Adrenal gland (tissue), 5 donors: ENCODE measurements at regions not wholly inside any gene's neighbourhood (a gene's known extent, or its start where the extent isn't known, plus 50 kb on each side); places are given as distances from the start of the nearest gene placed in this dataset.

Experiments used
- POLR2A ChIP-seq, 2 donors: fragments of 450-650 bp; IDR thresholded peaks; one replicate each; pipeline ENCODE4 v1.6.1; 2017; ENCODE audit warnings: antibody characterized with exemption in 2 of 2, mild to moderate bottlenecking in 2 of 2, moderate library complexity in 1 of 2
- TF ChIP-seq, protein P1 (sequence below), 6 experiments: fragments of 450-650 bp in 4 of 6; fragments of 200-600 bp in 2 of 6; sonication (generic) in 1 of 6; IDR thresholded peaks; 1 replicate in 5 of 6; 2 replicates in 1 of 6; pipeline versions ENCODE4 v1.5.1 to v1.8.0; 2016 to 2021; ENCODE audit warnings: antibody characterized with exemption in 6 of 6, mild to moderate bottlenecking in 2 of 6, moderate library complexity in 1 of 6
- donor health status: DM: no; HTN: no; CAD: no.

DNA sequence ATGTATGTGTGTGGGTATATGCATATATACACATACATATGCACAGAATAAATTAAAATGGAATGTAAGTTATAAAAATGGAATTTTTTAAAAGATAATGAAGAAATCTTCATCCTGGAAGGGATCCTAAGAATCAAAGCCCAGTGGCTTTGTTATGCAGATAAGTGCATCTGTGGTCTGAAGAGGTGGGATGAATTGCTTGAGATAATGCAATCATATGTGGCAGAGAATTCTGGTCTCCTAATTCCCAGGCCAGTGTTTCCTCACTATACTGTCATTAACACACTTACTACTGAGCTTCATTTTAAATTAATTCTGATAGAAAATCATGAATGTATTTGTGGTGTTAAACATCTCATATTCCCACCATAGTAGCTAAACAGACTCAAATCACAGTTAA is 86.7 kb upstream of the PRMT6 start:
- TF ChIP-seq, protein P1, sequence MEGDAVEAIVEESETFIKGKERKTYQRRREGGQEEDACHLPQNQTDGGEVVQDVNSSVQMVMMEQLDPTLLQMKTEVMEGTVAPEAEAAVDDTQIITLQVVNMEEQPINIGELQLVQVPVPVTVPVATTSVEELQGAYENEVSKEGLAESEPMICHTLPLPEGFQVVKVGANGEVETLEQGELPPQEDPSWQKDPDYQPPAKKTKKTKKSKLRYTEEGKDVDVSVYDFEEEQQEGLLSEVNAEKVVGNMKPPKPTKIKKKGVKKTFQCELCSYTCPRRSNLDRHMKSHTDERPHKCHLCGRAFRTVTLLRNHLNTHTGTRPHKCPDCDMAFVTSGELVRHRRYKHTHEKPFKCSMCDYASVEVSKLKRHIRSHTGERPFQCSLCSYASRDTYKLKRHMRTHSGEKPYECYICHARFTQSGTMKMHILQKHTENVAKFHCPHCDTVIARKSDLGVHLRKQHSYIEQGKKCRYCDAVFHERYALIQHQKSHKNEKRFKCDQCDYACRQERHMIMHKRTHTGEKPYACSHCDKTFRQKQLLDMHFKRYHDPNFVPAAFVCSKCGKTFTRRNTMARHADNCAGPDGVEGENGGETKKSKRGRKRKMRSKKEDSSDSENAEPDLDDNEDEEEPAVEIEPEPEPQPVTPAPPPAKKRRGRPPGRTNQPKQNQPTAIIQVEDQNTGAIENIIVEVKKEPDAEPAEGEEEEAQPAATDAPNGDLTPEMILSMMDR (IDR thresholded peaks at IDR 0.05) = no peak
- no peak for TF ChIP-seq POLR2A (IDR thresholded peaks at IDR 0.05)
